Type B pancreatic cell (in vitro differentiated cells): ENCODE measurements at regions not wholly inside any gene's neighbourhood (a gene's known extent, or its start where the extent isn't known, plus 50 kb on each side); places are given as distances from the start of the nearest gene placed in this dataset.

Experiments used
- DNase-seq: peaks from one replicate; pipeline ENCODE4 v3.0.0; 2021; ENCODE audit warnings: mixed read lengths; ENCODE audit not compliant: unreplicated experiment; ENCODE audit errors: extremely low spot score
- H3K27ac Mint-ChIP-seq: 2 replicates; pipeline ENCODE4 v1.8.0; 2021; ENCODE audit warnings: mild to moderate bottlenecking, mixed read lengths
- H3K27me3 Mint-ChIP-seq: 2 replicates; pipeline ENCODE4 v1.8.0; 2021; ENCODE audit warnings: mixed read lengths
- H3K36me3 Mint-ChIP-seq: 2 replicates; pipeline ENCODE4 v1.8.0; 2021; ENCODE audit warnings: mixed read lengths
- H3K4me1 Mint-ChIP-seq: one replicate; pipeline ENCODE4 v1.8.0; 2021; ENCODE audit warnings: mixed read lengths; ENCODE audit not compliant: unreplicated experiment
- H3K4me3 Mint-ChIP-seq: 2 replicates; pipeline ENCODE4 v1.8.0; 2021; ENCODE audit warnings: mild to moderate bottlenecking, mixed read lengths
- H3K9me3 Mint-ChIP-seq: 2 replicates; pipeline ENCODE4 v1.8.0; 2021; ENCODE audit warnings: mixed read lengths
- TF ChIP-seq, protein P1 (sequence below): fragments of 200-600 bp; sonication (generic); conservative IDR thresholded peaks from 2 replicates; pipeline ENCODE4 v1.5.0; 2021; ENCODE audit warnings: antibody characterized with exemption, mild to moderate bottlenecking

DNA sequence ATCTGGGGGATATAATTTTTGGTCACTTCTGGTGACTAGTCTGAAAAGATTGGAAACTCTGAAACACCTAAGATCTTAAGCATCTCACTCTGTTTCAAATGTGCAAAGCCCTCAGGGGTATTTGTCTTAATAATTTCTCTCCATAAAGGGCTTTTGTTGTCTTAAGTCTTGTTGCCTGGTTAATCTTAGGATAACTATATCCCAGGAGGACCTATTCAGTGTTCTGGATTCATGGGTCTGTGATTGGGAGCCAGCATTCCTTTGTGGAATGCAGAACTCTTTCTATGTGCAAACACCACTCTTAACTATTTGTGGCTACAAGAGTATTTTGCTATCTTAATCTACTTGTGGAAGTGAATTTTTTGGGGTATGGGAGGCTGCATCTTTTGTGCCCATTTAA lies 1573.0 kb upstream of the PRMT6 start:
- H3K36me3 Mint-ChIP-seq: no peaks in the 10 kb centered on the region
- peaks cover 11% of the 10 kb centered on the region for H3K4me1 Mint-ChIP-seq
- TF ChIP-seq, protein P1, sequence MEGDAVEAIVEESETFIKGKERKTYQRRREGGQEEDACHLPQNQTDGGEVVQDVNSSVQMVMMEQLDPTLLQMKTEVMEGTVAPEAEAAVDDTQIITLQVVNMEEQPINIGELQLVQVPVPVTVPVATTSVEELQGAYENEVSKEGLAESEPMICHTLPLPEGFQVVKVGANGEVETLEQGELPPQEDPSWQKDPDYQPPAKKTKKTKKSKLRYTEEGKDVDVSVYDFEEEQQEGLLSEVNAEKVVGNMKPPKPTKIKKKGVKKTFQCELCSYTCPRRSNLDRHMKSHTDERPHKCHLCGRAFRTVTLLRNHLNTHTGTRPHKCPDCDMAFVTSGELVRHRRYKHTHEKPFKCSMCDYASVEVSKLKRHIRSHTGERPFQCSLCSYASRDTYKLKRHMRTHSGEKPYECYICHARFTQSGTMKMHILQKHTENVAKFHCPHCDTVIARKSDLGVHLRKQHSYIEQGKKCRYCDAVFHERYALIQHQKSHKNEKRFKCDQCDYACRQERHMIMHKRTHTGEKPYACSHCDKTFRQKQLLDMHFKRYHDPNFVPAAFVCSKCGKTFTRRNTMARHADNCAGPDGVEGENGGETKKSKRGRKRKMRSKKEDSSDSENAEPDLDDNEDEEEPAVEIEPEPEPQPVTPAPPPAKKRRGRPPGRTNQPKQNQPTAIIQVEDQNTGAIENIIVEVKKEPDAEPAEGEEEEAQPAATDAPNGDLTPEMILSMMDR: no peak
- H3K27ac Mint-ChIP-seq: peak overlapping the region; percentile 7
- H3K27me3 Mint-ChIP-seq: no peaks in the 10 kb centered on the region
- DNase-seq: no peak
- no peak overlapping the region for H3K4me3 Mint-ChIP-seq
- peaks cover 6% of the 10 kb centered on the region for H3K9me3 Mint-ChIP-seq

DNA sequence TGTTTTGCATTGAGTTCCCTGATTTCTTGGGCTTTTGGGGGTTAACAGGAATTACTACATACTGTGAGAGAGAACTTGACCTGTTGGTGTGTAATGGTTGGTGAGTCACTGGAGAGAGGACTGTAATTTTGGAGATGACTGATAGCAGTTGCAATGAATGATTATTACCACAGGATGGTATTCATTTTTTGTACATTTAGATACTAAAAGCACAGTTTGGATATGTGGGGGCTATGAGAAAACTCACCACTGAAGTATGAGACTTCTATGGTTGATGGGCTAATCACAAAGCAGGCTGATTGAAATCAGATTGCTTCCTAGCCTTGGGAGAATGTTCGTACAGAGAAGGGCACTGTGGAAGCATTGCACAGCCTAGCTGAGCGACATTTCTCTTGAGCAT lies 1571.3 kb upstream of the PRMT6 start:
- Mint-ChIP-seq H3K4me3 (no peak overlapping the region), H3K27ac (no peak overlapping the region), H3K27me3 (no peaks in the 10 kb centered on the region), H3K4me1 (peaks cover 11% of the 10 kb centered on the region), H3K9me3 (peaks cover 6% of the 10 kb centered on the region), H3K36me3 (no peaks in the 10 kb centered on the region)
- DNase-seq: no peak
- TF ChIP-seq, protein P1: no peak

DNA sequence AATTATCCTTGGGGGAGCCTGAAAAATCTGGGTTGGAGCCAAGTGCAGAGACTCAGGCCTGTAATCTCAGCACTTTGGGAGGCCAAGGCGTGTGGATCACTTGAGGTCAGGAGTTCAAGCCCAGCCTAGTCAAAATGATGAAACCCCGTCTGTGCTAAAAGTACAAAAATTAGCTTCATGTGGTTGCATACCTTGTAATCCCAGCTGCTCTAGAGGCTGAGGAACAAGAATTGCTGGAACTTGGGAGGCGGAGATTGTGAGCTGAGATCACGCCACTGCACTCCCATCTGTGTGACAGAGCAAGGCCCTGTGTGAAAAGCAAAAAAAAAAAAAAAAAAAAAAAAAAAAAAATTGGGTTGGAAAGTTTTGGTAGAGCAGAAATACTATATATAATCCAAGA lies 1563.6 kb upstream of the PRMT6 start:
- Mint-ChIP-seq H3K27me3 (no peaks in the 10 kb centered on the region), H3K4me1 (no peaks in the 10 kb centered on the region), H3K9me3 (no peaks in the 10 kb centered on the region), H3K36me3 (no peaks in the 10 kb centered on the region), H3K27ac (peak overlapping the region; percentile 43), H3K4me3 (no peak overlapping the region)
- no peak for DNase-seq
- TF ChIP-seq, protein P1: no peak

DNA sequence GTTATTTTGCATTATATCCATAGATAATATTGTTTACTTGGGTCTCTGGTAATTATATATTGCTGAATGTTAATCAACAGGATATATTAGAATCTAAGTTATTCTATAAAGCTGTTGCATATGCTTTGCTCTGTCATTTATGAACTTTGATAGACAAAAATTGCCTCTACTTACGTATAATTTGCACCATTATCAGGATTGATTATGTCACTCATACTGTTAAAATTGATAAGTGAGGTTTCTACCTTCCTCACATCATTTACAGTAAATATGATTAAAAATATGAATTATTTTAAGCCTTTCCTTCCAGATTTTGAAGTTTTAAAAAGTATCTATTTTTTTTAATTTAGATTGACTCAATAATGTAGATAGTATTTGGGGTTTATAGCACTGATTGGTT lies 1540.4 kb upstream of the PRMT6 start:
- TF ChIP-seq, protein P1: no peak
- no peak overlapping the region for H3K27ac Mint-ChIP-seq
- no peaks in the 10 kb centered on the region for H3K4me1 Mint-ChIP-seq
- DNase-seq: no peak
- H3K4me3 Mint-ChIP-seq: no peak overlapping the region
- H3K27me3 Mint-ChIP-seq: no peaks in the 10 kb centered on the region
- no peaks in the 10 kb centered on the region for H3K36me3 Mint-ChIP-seq
- H3K9me3 Mint-ChIP-seq: no peaks in the 10 kb centered on the region

DNA sequence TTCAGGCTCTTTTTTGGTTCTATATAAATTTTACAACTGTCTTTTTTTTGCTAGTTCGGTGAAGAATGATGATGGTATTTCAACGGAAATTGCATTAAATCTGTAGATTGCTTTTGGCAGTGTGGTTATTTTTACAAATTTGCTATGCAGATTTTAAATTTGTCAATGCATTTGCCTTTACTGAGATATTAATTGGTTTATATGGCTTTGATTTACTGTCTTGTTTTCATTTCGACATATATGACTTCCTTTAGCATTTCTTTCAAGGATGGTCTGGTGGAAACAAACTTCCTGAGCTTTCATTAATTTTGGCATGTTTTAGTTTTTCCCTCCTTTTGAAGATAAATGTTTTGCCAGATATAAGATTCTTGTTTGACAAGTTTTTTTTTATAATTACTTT lies 1522.5 kb upstream of the PRMT6 start:
- no peak for DNase-seq

More for the DNA sequence above, 1522.5 kb upstream of the PRMT6 start:
- Mint-ChIP-seq H3K27me3 (no peaks in the 10 kb centered on the region), H3K36me3 (no peaks in the 10 kb centered on the region), H3K9me3 (peaks cover 11% of the 10 kb centered on the region), H3K27ac (no peak overlapping the region), H3K4me1 (no peaks in the 10 kb centered on the region), H3K4me3 (no peak overlapping the region)
- TF ChIP-seq, protein P1: no peak
